ENCODE measurements at regions not wholly inside any gene's neighbourhood (a gene's known extent, or its start where the extent isn't known, plus 50 kb on each side); places are given as distances from the start of the nearest gene placed in this dataset.

DNA sequence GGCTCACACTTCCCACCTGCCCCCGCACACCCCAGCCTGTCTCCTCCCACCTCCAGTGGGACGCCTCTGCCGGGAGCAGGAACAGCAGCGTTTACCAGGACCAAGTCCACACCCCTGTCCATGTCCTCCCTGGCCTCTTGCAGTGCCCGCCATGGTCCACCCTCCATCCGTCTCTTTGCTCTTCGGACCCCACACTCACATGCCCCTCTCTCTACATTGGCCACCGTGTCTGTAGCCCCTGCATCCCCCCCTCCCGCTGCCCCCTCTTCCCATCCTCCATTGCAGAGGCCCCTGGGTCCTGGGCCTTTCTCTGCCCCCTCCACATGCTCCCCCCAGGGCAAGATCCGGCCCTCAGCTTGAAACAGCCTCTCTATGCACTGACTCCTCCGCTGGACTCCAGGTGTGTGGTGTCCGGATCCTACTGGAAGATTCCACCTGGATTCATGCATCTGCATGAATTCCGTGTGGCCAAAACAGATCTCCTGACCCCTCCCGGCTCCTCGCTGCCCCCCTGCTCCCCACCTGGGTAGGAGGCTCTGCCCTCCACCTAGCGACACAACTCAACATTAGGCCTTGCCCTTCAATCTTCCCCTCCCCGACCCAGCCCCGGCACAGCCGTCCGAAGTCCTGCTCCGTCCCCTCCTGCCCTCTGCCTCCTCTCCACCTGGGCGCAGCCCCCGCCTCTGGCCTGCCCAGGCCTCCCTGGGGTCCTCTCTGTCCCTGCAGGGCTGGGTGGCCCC is 168.5 kb downstream of the OLFM1 start:
- Histone ChIP-seq H2AK5ac (ENCODE audit: low read length, severe bottlenecking) (no peak overlapping the region), H2BK15ac (ENCODE audit: low read depth, poor library complexity, severe bottlenecking) (no peak overlapping the region), H3K4ac (ENCODE audit: low read depth in 1 of 2, low read length in 2 of 2) (no peak overlapping the region), H2BK5ac (ENCODE audit: low read depth, low read length, poor library complexity, severe bottlenecking) (no peak overlapping the region), H4K8ac (ENCODE audit: low read length) (no peak overlapping the region), H3K4me1 (ENCODE audit: control insufficient read depth, insufficient read depth, low read depth, low read length) (no peaks in the 10 kb centered on the region), H3K14ac (ENCODE audit: low read length in 2 of 2) (no peak overlapping the region), H3K79me1 (replicated peaks; ENCODE audit: low read length, poor library complexity, severe bottlenecking) (no peaks in the 10 kb centered on the region), H3K18ac (ENCODE audit: low read depth in 1 of 2, low read length in 2 of 2) (no peak overlapping the region), H3K9me3 (ENCODE audit: control insufficient read depth, low read length) (no peaks in the 10 kb centered on the region), H3K23ac (ENCODE audit: low read length in 2 of 2) (no peak overlapping the region), H3K27ac (ENCODE audit: low read length, poor library complexity, severe bottlenecking) (no peak overlapping the region), H3K4me2 (ENCODE audit: low read length, poor library complexity, severe bottlenecking) (no peak overlapping the region), H3K4me3 (ENCODE audit: insufficient read depth in 1 of 2, low read depth in 1 of 2, low read length in 2 of 2) (no peak overlapping the region), H2AFZ (ENCODE audit: low read depth, low read length) (no peak overlapping the region), H2BK12ac (ENCODE audit: low read length in 2 of 2) (no peak overlapping the region), H3K36me3 (ENCODE audit: control insufficient read depth in 1 of 2, insufficient read depth in 2 of 2, low read depth in 1 of 2, low read length in 2 of 2) (peaks cover 0 to 3% of the 10 kb centered on the region in 2 experiments), H4K91ac (ENCODE audit: low read length) (no peak overlapping the region), H3K9ac (ENCODE audit: low read length) (no peak overlapping the region), H2BK120ac (ENCODE audit: low read depth, low read length) (no peak overlapping the region), H3K27me3 (ENCODE audit: control insufficient read depth in 1 of 2, insufficient read depth in 1 of 2, low read length in 2 of 2) (peaks cover 0 to 49% of the 10 kb centered on the region in 2 experiments)
- WGBS: 83% methylated on average over 23 of the region's 23 CpGs
- DNase-seq: no peak

DNA sequence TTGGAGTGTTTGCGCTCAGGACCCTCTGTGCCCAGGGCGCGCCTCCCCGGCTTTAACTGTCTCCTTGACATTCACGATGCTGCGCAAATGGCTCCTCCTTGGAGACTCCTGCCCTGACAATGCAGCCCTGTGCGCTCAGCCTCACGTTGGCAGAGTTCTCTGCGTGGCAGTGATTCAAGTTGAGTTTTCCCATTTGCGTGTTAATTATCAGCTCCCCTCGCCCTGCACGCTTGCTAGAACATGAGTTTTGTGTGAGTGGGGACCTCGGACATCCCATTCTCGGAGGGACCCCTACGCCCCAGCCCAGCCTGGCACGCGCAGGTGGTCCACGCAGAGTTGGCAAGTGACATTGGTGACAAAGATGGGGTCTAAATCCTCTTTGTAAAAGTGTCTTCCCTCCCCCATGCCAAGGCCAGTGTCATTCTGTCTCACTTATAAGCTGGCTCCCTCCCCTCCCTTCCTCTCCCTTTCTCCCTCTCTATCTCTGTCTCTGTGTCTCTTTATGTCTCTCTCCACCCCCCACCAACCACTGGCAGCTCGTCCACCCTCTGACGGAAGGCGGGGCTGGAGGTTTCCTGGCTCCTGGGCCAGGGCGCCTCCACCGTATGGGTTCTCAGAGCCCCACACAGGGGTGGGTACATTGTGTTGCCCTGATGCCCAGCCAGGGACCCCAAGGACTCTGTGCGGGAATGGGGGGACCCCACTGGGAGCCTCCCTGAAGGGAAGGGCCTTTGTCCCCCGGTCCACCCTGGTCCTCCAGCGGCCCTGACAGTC is 169.3 kb downstream of the OLFM1 start:
- WGBS: 84% methylated on average over 26 of the region's 26 CpGs
- Histone ChIP-seq H2BK5ac (ENCODE audit: low read depth, low read length, poor library complexity, severe bottlenecking) (no peak overlapping the region), H3K27ac (ENCODE audit: low read length, poor library complexity, severe bottlenecking) (no peak overlapping the region), H3K36me3 (ENCODE audit: control insufficient read depth in 1 of 2, insufficient read depth in 2 of 2, low read depth in 1 of 2, low read length in 2 of 2) (peaks cover 0 to 3% of the 10 kb centered on the region in 2 experiments), H2AFZ (ENCODE audit: low read depth, low read length) (no peak overlapping the region), H3K4me3 (ENCODE audit: insufficient read depth in 1 of 2, low read depth in 1 of 2, low read length in 2 of 2) (no peak overlapping the region), H3K18ac (ENCODE audit: low read depth in 1 of 2, low read length in 2 of 2) (no peak overlapping the region), H3K79me1 (replicated peaks; ENCODE audit: low read length, poor library complexity, severe bottlenecking) (no peaks in the 10 kb centered on the region), H3K4ac (ENCODE audit: low read depth in 1 of 2, low read length in 2 of 2) (no peak overlapping the region), H3K14ac (ENCODE audit: low read length in 2 of 2) (no peak overlapping the region), H2BK120ac (ENCODE audit: low read depth, low read length) (no peak overlapping the region), H3K9ac (ENCODE audit: low read length) (no peak overlapping the region), H2BK15ac (ENCODE audit: low read depth, poor library complexity, severe bottlenecking) (no peak overlapping the region), H4K8ac (ENCODE audit: low read length) (no peak overlapping the region), H4K91ac (ENCODE audit: low read length) (no peak overlapping the region), H3K9me3 (ENCODE audit: control insufficient read depth, low read length) (no peaks in the 10 kb centered on the region), H3K23ac (ENCODE audit: low read length in 2 of 2) (no peak overlapping the region), H2BK12ac (ENCODE audit: low read length in 2 of 2) (no peak overlapping the region), H3K27me3 (ENCODE audit: control insufficient read depth in 1 of 2, insufficient read depth in 1 of 2, low read length in 2 of 2) (peaks cover 0 to 49% of the 10 kb centered on the region in 2 experiments), H3K4me1 (ENCODE audit: control insufficient read depth, insufficient read depth, low read depth, low read length) (no peaks in the 10 kb centered on the region), H2AK5ac (ENCODE audit: low read length, severe bottlenecking) (no peak overlapping the region), H3K4me2 (ENCODE audit: low read length, poor library complexity, severe bottlenecking) (no peak overlapping the region)
- no peak for DNase-seq

DNA sequence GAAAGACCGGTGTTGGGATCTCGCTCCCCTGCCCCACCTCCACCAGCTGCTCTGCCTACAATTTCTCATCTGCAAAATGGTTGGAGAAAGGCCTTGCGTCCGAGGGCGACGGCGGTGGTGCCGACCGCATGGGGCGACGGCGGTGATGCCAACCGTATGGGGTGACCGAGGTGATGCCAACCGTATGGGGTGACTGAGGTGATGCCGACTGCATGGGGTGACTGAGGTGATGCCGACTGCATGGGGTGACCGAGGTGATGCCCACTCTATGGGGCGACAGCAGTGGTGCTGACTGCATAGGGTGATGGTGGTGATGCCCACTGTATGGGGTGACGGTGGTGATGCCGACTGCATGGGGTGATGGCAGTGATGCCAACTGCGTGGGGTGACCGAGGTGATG is 171.0 kb downstream of the OLFM1 start:
- Histone ChIP-seq H3K27me3 (ENCODE audit: control insufficient read depth in 1 of 2, insufficient read depth in 1 of 2, low read length in 2 of 2) (peaks cover 0 to 43% of the 10 kb centered on the region in 2 experiments), H2BK15ac (ENCODE audit: low read depth, poor library complexity, severe bottlenecking) (no peak overlapping the region), H4K8ac (ENCODE audit: low read length) (no peak overlapping the region), H3K27ac (ENCODE audit: low read length, poor library complexity, severe bottlenecking) (no peak overlapping the region), H2AFZ (ENCODE audit: low read depth, low read length) (no peak overlapping the region), H3K79me1 (replicated peaks; ENCODE audit: low read length, poor library complexity, severe bottlenecking) (no peaks in the 10 kb centered on the region), H3K4me1 (ENCODE audit: control insufficient read depth, insufficient read depth, low read depth, low read length) (no peaks in the 10 kb centered on the region), H4K91ac (ENCODE audit: low read length) (no peak overlapping the region), H2BK5ac (ENCODE audit: low read depth, low read length, poor library complexity, severe bottlenecking) (no peak overlapping the region), H3K18ac (ENCODE audit: low read depth in 1 of 2, low read length in 2 of 2) (no peak overlapping the region), H2AK5ac (ENCODE audit: low read length, severe bottlenecking) (no peak overlapping the region), H3K9ac (ENCODE audit: low read length) (no peak overlapping the region), H3K36me3 (ENCODE audit: control insufficient read depth in 1 of 2, insufficient read depth in 2 of 2, low read depth in 1 of 2, low read length in 2 of 2) (no peaks in the 10 kb centered on the region), H3K14ac (ENCODE audit: low read length in 2 of 2) (no peak overlapping the region), H3K4ac (ENCODE audit: low read depth in 1 of 2, low read length in 2 of 2) (no peak overlapping the region), H3K4me2 (ENCODE audit: low read length, poor library complexity, severe bottlenecking) (no peak overlapping the region), H3K9me3 (ENCODE audit: control insufficient read depth, low read length) (no peaks in the 10 kb centered on the region), H3K4me3 (ENCODE audit: insufficient read depth in 1 of 2, low read depth in 1 of 2, low read length in 2 of 2) (no peak overlapping the region), H2BK120ac (ENCODE audit: low read depth, low read length) (no peak overlapping the region), H3K23ac (ENCODE audit: low read length in 2 of 2) (no peak overlapping the region), H2BK12ac (ENCODE audit: low read length in 2 of 2) (no peak overlapping the region)
- WGBS: 88% methylated on average over 23 of the region's 23 CpGs
- no peak for DNase-seq

DNA sequence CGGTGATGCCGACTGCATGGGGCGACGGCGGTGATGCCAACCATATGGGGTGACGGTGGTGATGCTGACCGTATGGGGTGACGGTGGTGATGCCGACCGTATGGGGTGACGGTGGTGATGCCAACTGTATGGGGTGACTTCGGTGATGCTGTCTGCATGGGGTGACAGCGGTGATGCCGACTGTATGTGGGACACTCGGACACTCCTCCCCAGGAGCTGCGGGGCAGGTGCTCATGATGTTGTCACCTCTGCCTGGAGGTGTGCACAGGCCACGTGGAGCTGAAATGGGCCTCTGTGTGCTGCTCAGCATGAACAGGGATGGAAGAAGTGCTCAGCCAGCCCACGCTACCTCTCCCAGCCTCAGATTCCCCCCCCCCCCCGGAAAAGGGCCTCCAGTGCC is 171.8 kb downstream of the OLFM1 start:
- H3K36me3 ChIP-seq (ENCODE audit: control insufficient read depth in 1 of 2, insufficient read depth in 2 of 2, low read depth in 1 of 2, low read length in 2 of 2): no peaks in the 10 kb centered on the region
- no peaks in the 10 kb centered on the region for H3K79me1 ChIP-seq (replicated peaks; ENCODE audit: low read length, poor library complexity, severe bottlenecking)
- no peak overlapping the region for H2BK5ac ChIP-seq (ENCODE audit: low read depth, low read length, poor library complexity, severe bottlenecking)
- no peak overlapping the region for H2BK120ac ChIP-seq (ENCODE audit: low read depth, low read length)
- no peaks in the 10 kb centered on the region for H3K4me1 ChIP-seq (ENCODE audit: control insufficient read depth, insufficient read depth, low read depth, low read length)
- H3K4me3 ChIP-seq (ENCODE audit: insufficient read depth in 1 of 2, low read depth in 1 of 2, low read length in 2 of 2): no peak overlapping the region
- no peak overlapping the region for H2BK15ac ChIP-seq (ENCODE audit: low read depth, poor library complexity, severe bottlenecking)
- no peak overlapping the region for H3K14ac ChIP-seq (ENCODE audit: low read length in 2 of 2)
- no peak overlapping the region for H4K8ac ChIP-seq (ENCODE audit: low read length)
- 91% methylated on average over 15 of the region's 19 CpGs for WGBS
- no peak overlapping the region for H3K4me2 ChIP-seq (ENCODE audit: low read length, poor library complexity, severe bottlenecking)
- H2AK5ac ChIP-seq (ENCODE audit: low read length, severe bottlenecking): no peak overlapping the region
- no peaks in the 10 kb centered on the region for H3K9me3 ChIP-seq (ENCODE audit: control insufficient read depth, low read length)
- H3K9ac ChIP-seq (ENCODE audit: low read length): no peak overlapping the region
- no peak overlapping the region for H3K27ac ChIP-seq (ENCODE audit: low read length, poor library complexity, severe bottlenecking)
- DNase-seq: no peak
- H2AFZ ChIP-seq (ENCODE audit: low read depth, low read length): no peak overlapping the region
- H3K27me3 ChIP-seq (ENCODE audit: control insufficient read depth in 1 of 2, insufficient read depth in 1 of 2, low read length in 2 of 2): peaks cover 0 to 40% of the 10 kb centered on the region in 2 experiments
- H4K91ac ChIP-seq (ENCODE audit: low read length): no peak overlapping the region
- H3K4ac ChIP-seq (ENCODE audit: low read depth in 1 of 2, low read length in 2 of 2): no peak overlapping the region
- H2BK12ac ChIP-seq (ENCODE audit: low read length in 2 of 2): no peak overlapping the region
- no peak overlapping the region for H3K23ac ChIP-seq (ENCODE audit: low read length in 2 of 2)
- no peak overlapping the region for H3K18ac ChIP-seq (ENCODE audit: low read depth in 1 of 2, low read length in 2 of 2)

Measured in mesenchymal stem cell (in vitro differentiated cells and primary cell).